ENCODE measurements at regions not wholly inside any gene's neighbourhood (a gene's known extent, or its start where the extent isn't known, plus 50 kb on each side); places are given as distances from the start of the nearest gene placed in this dataset.

DNA sequence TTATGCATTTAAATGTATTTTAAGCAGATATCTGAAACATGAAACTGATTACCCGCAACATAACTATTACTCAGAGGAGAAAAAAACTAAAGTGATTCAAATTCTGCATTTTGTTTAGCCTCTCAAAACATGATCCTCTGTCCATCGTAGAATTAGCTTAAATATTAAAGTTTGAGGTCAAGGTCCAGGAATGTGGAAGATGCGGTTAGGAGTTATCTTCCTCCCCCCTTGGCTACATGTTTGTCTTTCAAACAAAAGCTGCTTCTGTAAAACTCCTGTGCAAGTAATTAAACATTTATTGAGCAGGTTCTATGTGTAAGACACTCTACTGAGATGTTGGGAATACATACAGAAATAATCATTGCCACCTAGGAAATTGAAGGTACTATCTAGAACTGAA, 175.0 kb upstream of the ISL1 start:
- Histone ChIP-seq H3K4me3 (replicated peaks in 1 of 3; ENCODE audit: insufficient read depth in 1 of 3, low read depth in 1 of 3, low read length in 3 of 3) (no peak overlapping the region), H3K9me3 (replicated peaks; ENCODE audit: control insufficient read depth, insufficient read depth, low read length) (no peaks in the 10 kb centered on the region), H3K79me2 (ENCODE audit: control insufficient read depth, insufficient read depth, low read length) (no peaks in the 10 kb centered on the region), H3K9me1 (replicated peaks; ENCODE audit: control insufficient read depth, extremely low read depth, insufficient read depth, low read length) (no peaks in the 10 kb centered on the region), H3K36me3 (ENCODE audit: control insufficient read depth in 2 of 2, extremely low read depth in 1 of 2, insufficient read depth in 2 of 2, low read length in 2 of 2) (no peaks in the 10 kb centered on the region), H2AFZ (ENCODE audit: low read depth, low read length) (no peak overlapping the region), H3K4me2 (ENCODE audit: insufficient read depth, low read length) (no peak overlapping the region), H3K4me1 (ENCODE audit: control insufficient read depth, extremely low read depth, insufficient read depth, low read length) (no peaks in the 10 kb centered on the region), H3K27me3 (ENCODE audit: control insufficient read depth in 2 of 2, insufficient read depth in 2 of 2, low read length in 2 of 2) (no peaks in the 10 kb centered on the region), H3K27ac (ENCODE audit: insufficient read depth, low read depth, low read length) (no peak overlapping the region), H3K9ac (replicated peaks; ENCODE audit: extremely low read depth, insufficient read depth, low read length) (no peak overlapping the region), H4K20me1 (replicated peaks; ENCODE audit: control insufficient read depth, extremely low read depth, insufficient read depth, low read length) (no peaks in the 10 kb centered on the region)
- no peak for TF ChIP-seq JUN (IDR thresholded peaks at IDR 0.05; ENCODE audit: borderline replicate concordance, insufficient read depth, insufficient read length, low read depth)
- TF ChIP-seq EZH2 (IDR thresholded peaks at IDR 0.05; ENCODE audit: borderline replicate concordance, low read depth, low read length, severe bottlenecking) = no peak
- TF ChIP-seq FOS (IDR thresholded peaks at IDR 0.05; ENCODE audit: borderline replicate concordance, insufficient read depth, low read length) = no peak
- no peak for TF ChIP-seq GATA2 (IDR thresholded peaks at IDR 0.05; ENCODE audit: insufficient read depth, insufficient read length, low read depth, low read length)
- TF ChIP-seq, protein P1, sequence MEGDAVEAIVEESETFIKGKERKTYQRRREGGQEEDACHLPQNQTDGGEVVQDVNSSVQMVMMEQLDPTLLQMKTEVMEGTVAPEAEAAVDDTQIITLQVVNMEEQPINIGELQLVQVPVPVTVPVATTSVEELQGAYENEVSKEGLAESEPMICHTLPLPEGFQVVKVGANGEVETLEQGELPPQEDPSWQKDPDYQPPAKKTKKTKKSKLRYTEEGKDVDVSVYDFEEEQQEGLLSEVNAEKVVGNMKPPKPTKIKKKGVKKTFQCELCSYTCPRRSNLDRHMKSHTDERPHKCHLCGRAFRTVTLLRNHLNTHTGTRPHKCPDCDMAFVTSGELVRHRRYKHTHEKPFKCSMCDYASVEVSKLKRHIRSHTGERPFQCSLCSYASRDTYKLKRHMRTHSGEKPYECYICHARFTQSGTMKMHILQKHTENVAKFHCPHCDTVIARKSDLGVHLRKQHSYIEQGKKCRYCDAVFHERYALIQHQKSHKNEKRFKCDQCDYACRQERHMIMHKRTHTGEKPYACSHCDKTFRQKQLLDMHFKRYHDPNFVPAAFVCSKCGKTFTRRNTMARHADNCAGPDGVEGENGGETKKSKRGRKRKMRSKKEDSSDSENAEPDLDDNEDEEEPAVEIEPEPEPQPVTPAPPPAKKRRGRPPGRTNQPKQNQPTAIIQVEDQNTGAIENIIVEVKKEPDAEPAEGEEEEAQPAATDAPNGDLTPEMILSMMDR (IDR thresholded peaks at IDR 0.05; ENCODE audit: extremely low read depth in 1 of 2, insufficient read depth in 1 of 2, low read depth in 1 of 2, low read length in 2 of 2) = no peak
- TF ChIP-seq MYC (IDR thresholded peaks at IDR 0.05; ENCODE audit: low read depth, low read length) = no peak
- TF ChIP-seq, protein P2, sequence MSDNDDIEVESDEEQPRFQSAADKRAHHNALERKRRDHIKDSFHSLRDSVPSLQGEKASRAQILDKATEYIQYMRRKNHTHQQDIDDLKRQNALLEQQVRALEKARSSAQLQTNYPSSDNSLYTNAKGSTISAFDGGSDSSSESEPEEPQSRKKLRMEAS (IDR thresholded peaks at IDR 0.05; ENCODE audit: insufficient read depth, insufficient read length) = no peak
- TF ChIP-seq POLR2AphosphoS5 (IDR thresholded peaks at IDR 0.05; ENCODE audit: insufficient read depth, low read depth, low read length) = no peak
- no peak for TF ChIP-seq POLR2A (IDR thresholded peaks at IDR 0.05; ENCODE audit: low read depth, low read length)
- intact Hi-C loops (cut with micrococcal nuclease) = no loop called here
- ChIA-PET POLR2A (no interaction called here), CTCF (no interaction called here)
- DNase-seq (ENCODE audit: low read depth, low spot score) (no peak), FAIRE-seq (no peak)
- BruUV-seq (replicated peaks) = no TSS peak
- dilution Hi-C loops (cut with MboI; ENCODE audit: extremely low pct_ligation_motif_present, low sequenced_read_pairs) = no loop called here

Data from endothelial cell of umbilical vein (primary cell).